ENCODE measurements at regions not wholly inside any gene's neighbourhood (a gene's known extent, or its start where the extent isn't known, plus 50 kb on each side); places are given as distances from the start of the nearest gene placed in this dataset.

DNA sequence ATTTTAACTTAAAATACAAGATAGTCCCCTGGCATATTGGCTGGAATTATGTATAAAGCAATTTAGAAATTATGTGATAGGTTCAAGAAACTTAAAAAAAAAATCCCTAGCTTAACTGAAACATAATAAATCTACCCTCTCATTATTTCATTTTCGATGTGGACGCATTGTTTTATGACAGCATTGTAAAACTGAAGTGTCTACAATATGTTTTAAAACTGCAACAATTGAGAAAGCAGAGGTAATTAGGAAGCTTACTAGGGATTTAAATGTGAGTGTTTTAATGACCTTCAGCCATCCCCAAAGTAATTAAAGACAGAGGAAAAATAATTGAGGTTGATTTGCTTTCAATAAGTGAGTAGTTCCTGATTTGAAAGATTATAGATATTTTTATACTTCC lies 776.0 kb downstream of the TBC1D32 start:
- TF ChIP-seq, protein P1, sequence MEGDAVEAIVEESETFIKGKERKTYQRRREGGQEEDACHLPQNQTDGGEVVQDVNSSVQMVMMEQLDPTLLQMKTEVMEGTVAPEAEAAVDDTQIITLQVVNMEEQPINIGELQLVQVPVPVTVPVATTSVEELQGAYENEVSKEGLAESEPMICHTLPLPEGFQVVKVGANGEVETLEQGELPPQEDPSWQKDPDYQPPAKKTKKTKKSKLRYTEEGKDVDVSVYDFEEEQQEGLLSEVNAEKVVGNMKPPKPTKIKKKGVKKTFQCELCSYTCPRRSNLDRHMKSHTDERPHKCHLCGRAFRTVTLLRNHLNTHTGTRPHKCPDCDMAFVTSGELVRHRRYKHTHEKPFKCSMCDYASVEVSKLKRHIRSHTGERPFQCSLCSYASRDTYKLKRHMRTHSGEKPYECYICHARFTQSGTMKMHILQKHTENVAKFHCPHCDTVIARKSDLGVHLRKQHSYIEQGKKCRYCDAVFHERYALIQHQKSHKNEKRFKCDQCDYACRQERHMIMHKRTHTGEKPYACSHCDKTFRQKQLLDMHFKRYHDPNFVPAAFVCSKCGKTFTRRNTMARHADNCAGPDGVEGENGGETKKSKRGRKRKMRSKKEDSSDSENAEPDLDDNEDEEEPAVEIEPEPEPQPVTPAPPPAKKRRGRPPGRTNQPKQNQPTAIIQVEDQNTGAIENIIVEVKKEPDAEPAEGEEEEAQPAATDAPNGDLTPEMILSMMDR (IDR thresholded peaks at IDR 0.05; ENCODE audit: extremely low read depth, insufficient read depth, missing control alignments), result no peak
- in situ Hi-C loops (cut with MboI; ENCODE audit: low pct_unique_long_range_greater_than_20kb, low sequenced_read_pairs, unreplicated experiment), result no loop called here
- no peak for DNase-seq (ENCODE audit: low spot score)

DNA sequence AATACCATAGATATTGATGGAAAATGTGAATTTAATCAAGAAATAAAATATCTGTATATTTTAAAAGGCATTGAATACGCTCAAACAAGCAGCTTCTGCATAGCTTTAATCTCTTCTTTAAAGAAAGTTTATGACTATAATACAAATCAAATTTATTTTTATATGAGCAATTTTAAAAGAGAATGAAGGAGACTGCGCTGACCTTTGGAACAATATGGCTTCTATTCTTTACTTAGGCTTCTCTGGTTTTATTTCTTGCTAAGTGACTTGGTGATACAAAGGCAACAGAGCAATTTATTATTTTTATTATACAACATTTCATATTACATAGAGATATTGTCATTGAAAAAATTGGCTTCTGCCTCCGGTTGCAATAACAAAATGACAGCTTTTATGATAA lies 776.7 kb downstream of the TBC1D32 start:
- DNase-seq (ENCODE audit: low spot score), result no peak
- TF ChIP-seq, protein P1 (IDR thresholded peaks at IDR 0.05; ENCODE audit: extremely low read depth, insufficient read depth, missing control alignments), result no peak
- in situ Hi-C loops (cut with MboI; ENCODE audit: low pct_unique_long_range_greater_than_20kb, low sequenced_read_pairs, unreplicated experiment), result no loop called here

DNA sequence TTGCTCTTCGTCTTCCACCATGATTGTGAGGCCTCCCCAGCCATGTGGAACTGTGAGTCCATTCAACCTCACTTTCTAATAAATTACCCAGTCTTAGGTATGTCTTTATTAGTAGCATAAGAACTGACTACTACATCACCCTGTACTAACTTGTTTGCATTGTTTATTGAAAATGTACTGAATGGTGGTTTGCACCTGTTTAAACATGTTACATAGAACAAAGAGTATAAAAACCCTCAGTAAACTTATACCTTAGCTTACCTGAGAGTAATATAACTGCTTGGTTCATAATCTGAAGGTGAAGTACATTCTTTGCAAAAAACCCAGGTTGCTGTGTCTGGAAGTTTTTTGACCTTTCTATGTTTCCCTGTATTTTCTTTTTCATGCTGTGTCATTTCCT lies 777.8 kb downstream of the TBC1D32 start:
- TF ChIP-seq, protein P1 (IDR thresholded peaks at IDR 0.05; ENCODE audit: extremely low read depth, insufficient read depth, missing control alignments), result no peak
- in situ Hi-C loops (cut with MboI; ENCODE audit: low pct_unique_long_range_greater_than_20kb, low sequenced_read_pairs, unreplicated experiment), result no loop called here
- no peak for DNase-seq (ENCODE audit: low spot score)

DNA sequence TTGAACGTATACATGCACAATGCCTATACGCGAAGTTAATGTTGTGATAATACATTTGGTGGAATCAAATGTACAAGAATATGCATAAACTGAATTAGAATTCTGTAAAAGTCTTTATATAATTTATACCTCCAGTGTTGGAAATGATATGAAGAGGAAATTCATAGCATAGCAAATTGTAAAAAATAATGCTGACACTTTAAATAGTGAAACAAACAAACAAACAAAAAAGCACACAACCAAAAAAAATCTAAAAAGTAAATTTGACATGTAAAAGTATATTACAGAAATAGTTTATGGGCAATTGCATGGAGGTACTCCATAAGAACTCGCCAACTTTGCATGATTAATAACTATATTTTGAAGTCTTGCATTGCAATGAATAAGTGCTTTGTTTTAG lies 780.9 kb downstream of the TBC1D32 start:
- DNase-seq (ENCODE audit: low spot score), result no peak
- TF ChIP-seq, protein P1 (IDR thresholded peaks at IDR 0.05; ENCODE audit: extremely low read depth, insufficient read depth, missing control alignments), result no peak
- in situ Hi-C loops (cut with MboI; ENCODE audit: low pct_unique_long_range_greater_than_20kb, low sequenced_read_pairs, unreplicated experiment), result no loop called here

DNA sequence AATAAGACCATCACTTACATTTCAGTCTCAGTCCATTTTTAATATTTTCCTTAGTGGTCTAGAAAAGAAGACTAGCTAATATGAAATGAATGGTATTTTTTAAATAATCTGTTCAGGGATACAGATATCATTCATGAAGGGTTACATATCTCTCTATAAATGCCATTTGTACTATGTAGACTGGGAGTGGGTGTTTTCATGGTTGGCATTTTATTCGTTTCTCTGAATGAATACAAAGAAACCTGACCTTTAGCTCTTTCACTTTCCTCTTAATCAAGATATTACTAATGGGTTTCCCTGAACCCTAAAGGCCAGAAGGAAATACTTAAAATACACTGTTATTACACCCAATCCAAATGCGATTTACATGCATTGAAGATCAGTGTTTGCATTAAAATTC lies 788.9 kb downstream of the TBC1D32 start:
- TF ChIP-seq, protein P1 (IDR thresholded peaks at IDR 0.05; ENCODE audit: extremely low read depth, insufficient read depth, missing control alignments), result no peak
- DNase-seq (ENCODE audit: low spot score), result no peak
- in situ Hi-C loops (cut with MboI; ENCODE audit: low pct_unique_long_range_greater_than_20kb, low sequenced_read_pairs, unreplicated experiment), result no loop called here

DNA sequence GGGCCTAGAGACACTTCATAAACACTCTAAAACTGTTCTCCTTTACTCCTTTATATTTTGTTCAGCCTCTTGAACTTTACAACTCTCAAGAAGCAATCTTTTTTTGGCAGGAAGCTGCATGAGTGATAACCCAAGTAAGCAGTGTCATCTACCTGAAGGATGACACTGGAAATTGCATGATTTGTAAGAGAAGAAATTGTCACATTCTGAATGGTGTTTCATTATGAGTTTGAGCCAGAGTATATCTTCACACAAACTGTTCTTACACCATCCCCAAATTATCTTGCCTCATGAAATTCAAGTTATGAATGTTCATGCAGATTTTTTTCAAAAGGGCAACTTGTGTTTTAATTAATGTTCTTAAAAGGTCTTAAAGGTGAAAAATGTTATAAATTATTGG lies 799.3 kb downstream of the TBC1D32 start:
- in situ Hi-C loops (cut with MboI; ENCODE audit: low pct_unique_long_range_greater_than_20kb, low sequenced_read_pairs, unreplicated experiment), result no loop called here
- DNase-seq (ENCODE audit: low spot score), result no peak
- TF ChIP-seq, protein P1 (IDR thresholded peaks at IDR 0.05; ENCODE audit: extremely low read depth, insufficient read depth, missing control alignments), result no peak

DNA sequence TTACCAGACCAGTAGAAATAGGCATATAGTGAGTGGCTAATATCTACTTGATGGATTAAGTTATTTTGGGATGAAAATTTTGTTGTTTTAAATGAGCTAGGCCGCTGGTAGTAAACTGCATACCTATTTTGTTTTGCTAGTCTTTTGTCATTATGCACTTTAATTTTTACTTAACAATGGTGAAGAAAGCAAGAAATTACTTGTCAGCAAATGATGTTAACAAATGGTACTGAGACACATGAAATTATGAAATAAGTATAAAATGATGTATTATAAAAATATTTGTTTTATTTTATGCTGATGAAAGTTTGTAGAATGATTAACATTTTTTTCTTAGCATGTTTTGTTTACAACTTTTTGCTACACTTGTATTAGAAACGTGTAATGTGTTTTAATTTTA lies 807.7 kb downstream of the TBC1D32 start:
- in situ Hi-C loops (cut with MboI; ENCODE audit: low pct_unique_long_range_greater_than_20kb, low sequenced_read_pairs, unreplicated experiment), result no loop called here
- no peak for DNase-seq (ENCODE audit: low spot score)
- TF ChIP-seq, protein P1 (IDR thresholded peaks at IDR 0.05; ENCODE audit: extremely low read depth, insufficient read depth, missing control alignments), result no peak

All from GM13977 (cell line).